GM12878 (cell line): ENCODE measurements at regions not wholly inside any gene's neighbourhood (a gene's known extent, or its start where the extent isn't known, plus 50 kb on each side); places are given as distances from the start of the nearest gene placed in this dataset.

ENCODE experiments used
- ATAC-seq: fragments of 200-7000 bp; cut with Tn5 transposase; 3 replicates; pipeline ENCODE4 v1.9.1; 2020; ENCODE audit warnings: mild to moderate bottlenecking, moderate library complexity
- BruUV-seq: library from RNA; stranded (reverse); fragments of 400-500 nt; replicated peaks from 2 replicates; lab custom pipeline; 2021; lab: Mats Ljungman, UMichigan
- CTCF ChIA-PET: fragments of 300-600 bp; sonication (Branson Sonifier 250); formaldehyde crosslinking; extraction: SDS; loops from one replicate; lab custom pipeline; 2021; ENCODE audit warnings: inconsistent platforms; lab: Yijun Ruan, JAX
- POLR2A ChIA-PET: fragments of 350-600 bp; formaldehyde crosslinking; extraction: SDS; loops from one replicate; lab custom pipeline; 2021; ENCODE audit warnings: inconsistent platforms; lab: Charles Lee
- RAD21 ChIA-PET: fragments of 300-600 bp; sonication (Branson Sonifier 250); formaldehyde crosslinking; loops from one replicate; lab custom pipeline; 2023; ENCODE audit warnings: antibody characterized with exemption; ENCODE audit not compliant: unreplicated experiment; lab: Charles Lee
- SMC1A ChIA-PET: fragments of 300-600 bp; sonication (Branson Sonifier 250); formaldehyde crosslinking; loops from one replicate; lab custom pipeline; 2023; ENCODE audit not compliant: unreplicated experiment, uncharacterized antibody; lab: Charles Lee
- DNase-seq: peaks from one replicate; pipeline ENCODE4 v3.0.0-alpha.2; 2011; ENCODE audit warnings: low read depth, low spot score
- FAIRE-seq: peaks from 3 replicates; lab custom pipeline; 2011; peaks lifted over from hg19 to GRCh38; lab: Jason Lieb, UNC
- H2AFZ ChIP-seq: 2 replicates; pipeline ENCODE4 v1.6.0; 2011; ENCODE audit warnings: low read depth, low read length, control low read depth; ENCODE audit not compliant: control insufficient read depth
- H3K27ac ChIP-seq: 2 replicates; pipeline ENCODE4 v1.5.1; 2011; ENCODE audit warnings: control low read depth; ENCODE audit not compliant: control insufficient read depth, insufficient read depth
- H3K27me3 ChIP-seq, 2 experiments: replicated peaks in 1 of 2; 2 replicates each; pipeline versions ENCODE4 v1.6.0 to v1.6.1; 2011; ENCODE audit warnings: low read length in 1 of 2; ENCODE audit not compliant: control insufficient read depth in 2 of 2, insufficient read depth in 2 of 2
- H3K36me3 ChIP-seq, 2 experiments: 2 replicates each; pipeline ENCODE4 v1.5.1; 2011; ENCODE audit warnings: low read length in 1 of 2; ENCODE audit not compliant: control insufficient read depth in 2 of 2, insufficient read depth in 2 of 2
- H3K4me1 ChIP-seq: 2 replicates; pipeline ENCODE4 v1.6.1; 2011; ENCODE audit warnings: mild to moderate bottlenecking, low read length, moderate library complexity, mixed read lengths; ENCODE audit not compliant: control insufficient read depth, insufficient read depth
- H3K4me2 ChIP-seq: 2 replicates; pipeline ENCODE4 v1.6.0; 2011; ENCODE audit warnings: control low read depth; ENCODE audit not compliant: control insufficient read depth, insufficient read depth
- H3K4me3 ChIP-seq: fragments of 200-600 bp; sonication (generic); 2 replicates; pipeline ENCODE4 v1.5.1; 2016
- H3K79me2 ChIP-seq: 2 replicates; pipeline ENCODE4 v1.6.0; 2011; ENCODE audit warnings: low read length; ENCODE audit not compliant: control insufficient read depth, insufficient read depth
- H3K9ac ChIP-seq: 2 replicates; pipeline ENCODE4 v1.8.0; 2011; ENCODE audit warnings: low read length, control low read depth, mixed read lengths; ENCODE audit not compliant: control insufficient read depth, insufficient read depth
- H3K9me3 ChIP-seq: replicated peaks from 3 replicates; pipeline ENCODE4 v1.5.1; 2011; ENCODE audit warnings: mild to moderate bottlenecking, low read length; ENCODE audit not compliant: control insufficient read depth, insufficient read depth
- H4K20me1 ChIP-seq: 2 replicates; pipeline ENCODE4 v1.6.0; 2011; ENCODE audit not compliant: control insufficient read depth, insufficient read depth
- BRCA1 ChIP-seq: IDR thresholded peaks from 2 replicates; pipeline ENCODE4 v1.6.1; 2011; ENCODE audit warnings: low read depth, low read length, improper control_type of control experiment
- GABPA ChIP-seq: IDR thresholded peaks from 2 replicates; pipeline ENCODE4 v1.6.1; 2014; ENCODE audit warnings: antibody characterized with exemption, low read depth, mild to moderate bottlenecking, inconsistent platforms
- IRF3 ChIP-seq: fragments of 450-650 bp; IDR thresholded peaks from 2 replicates; pipeline ENCODE4 v1.6.1; 2014; ENCODE audit warnings: mild to moderate bottlenecking
- MTA2 ChIP-seq: fragments of 450-650 bp; IDR thresholded peaks from 2 replicates; pipeline ENCODE4 v1.6.1; 2016; ENCODE audit warnings: low read depth, mild to moderate bottlenecking, moderate library complexity
- RCOR1 ChIP-seq: conservative IDR thresholded peaks from 2 replicates; pipeline ENCODE4 v1.6.1; 2012; ENCODE audit warnings: low read depth, low read length, improper control_type of control experiment
- ZBTB40 ChIP-seq: fragments of 450-650 bp; IDR thresholded peaks from 2 replicates; pipeline ENCODE4 v1.6.1; 2016; ENCODE audit warnings: mild to moderate bottlenecking, moderate library complexity, borderline replicate concordance
- WGBS: methylation state at CpG from one replicate; pipeline ENCODE4 v1.1.6; 2016; ENCODE audit warnings: low lambda C conversion rate; ENCODE audit not compliant: insufficient replicate concordance, insufficient coverage; ENCODE audit errors: missing lambda C conversion rate; 5-methylcytosine and 5-hydroxymethylcytosine counted together
- in situ Hi-C: fragments of 300-500 bp; cut with MboI; formaldehyde crosslinking; loops from 9 replicates; pipeline ENCODE4 v1.14.3; 2018; ENCODE audit warnings: mixed read lengths
- intact Hi-C: fragments of 100-400 bp; cut with micrococcal nuclease; formaldehyde crosslinking; loops from one replicate; pipeline ENCODE4 v1.14.2; 2022; ENCODE audit not compliant: unreplicated experiment

GRCh38 chr17:71383091-71383490 lies 737.7 kb upstream of the SOX9 start:
- H3K9ac ChIP-seq, result no peak overlapping the region
- in situ Hi-C loops, result no loop called here
- CTCF ChIA-PET, result no interaction called here
- no peaks in the 10 kb centered on the region for H3K9me3 ChIP-seq
- ATAC-seq (no peak), DNase-seq (no peak), FAIRE-seq (no peak)
- H3K27me3 ChIP-seq, result no peaks in the 10 kb centered on the region
- SMC1A ChIA-PET, result interaction anchor here (1.4 kb wide), 1 partner anchor 78 kb away, joined by 3 read pairs; no protein-coding TSS in a partner anchor
- POLR2A ChIA-PET, result no interaction called here
- RAD21 ChIA-PET, result no interaction called here
- H3K4me3 ChIP-seq, result no peak overlapping the region
- WGBS, result 44% methylated on average over 2 of the region's 2 CpGs
- H4K20me1 ChIP-seq, result no peaks in the 10 kb centered on the region
- BruUV-seq, result no TSS peak
- no peaks in the 10 kb centered on the region for H3K36me3 ChIP-seq
- H3K79me2 ChIP-seq, result no peaks in the 10 kb centered on the region
- H2AFZ ChIP-seq, result no peak overlapping the region
- H3K4me1 ChIP-seq, result no peaks in the 10 kb centered on the region
- no peak for TF ChIP-seq BRCA1
- no peak for TF ChIP-seq IRF3
- TF ChIP-seq GABPA, result no peak
- no peak for TF ChIP-seq RCOR1
- TF ChIP-seq MTA2, result no peak
- no peak for TF ChIP-seq ZBTB40
- no peak overlapping the region for H3K4me2 ChIP-seq
- intact Hi-C loops, result no loop called here
- H3K27ac ChIP-seq, result no peak overlapping the region
